ENCODE measurements at regions not wholly inside any gene's neighbourhood (a gene's known extent, or its start where the extent isn't known, plus 50 kb on each side); places are given as distances from the start of the nearest gene placed in this dataset.

DNA sequence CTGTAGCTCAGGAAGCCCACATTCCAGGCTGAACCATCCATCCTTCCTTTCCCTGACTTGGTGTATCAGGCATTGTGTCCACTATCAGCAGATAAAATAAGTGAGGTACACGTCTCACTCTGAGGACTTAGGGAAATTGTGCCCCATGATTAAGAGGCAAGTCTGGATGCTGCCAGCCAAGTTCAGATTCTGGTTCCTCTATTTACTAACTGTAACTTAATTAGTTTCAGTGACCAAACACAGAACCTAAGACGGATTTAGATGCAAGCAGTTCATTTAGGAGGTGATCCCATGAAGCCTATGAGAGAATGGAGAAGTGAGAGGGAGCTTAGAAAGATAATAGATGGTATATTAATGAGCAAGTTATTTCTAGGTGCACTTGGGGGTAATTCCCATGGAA is 56.6 kb upstream of the PACRGL start:
- Histone ChIP-seq H3K27me3 (ENCODE audit: insufficient read depth, low read length, poor library complexity) (no peaks in the 10 kb centered on the region), H3K9me3 (ENCODE audit: insufficient read depth, low read length, severe bottlenecking) (no peaks in the 10 kb centered on the region), H3K79me2 (ENCODE audit: insufficient read depth, low read length) (no peaks in the 10 kb centered on the region), H3K4me2 (ENCODE audit: insufficient read depth, low read length) (no peak overlapping the region), H3K36me3 (ENCODE audit: insufficient read depth, low read length) (no peaks in the 10 kb centered on the region), H3K27ac (ENCODE audit: low read length) (no peak overlapping the region), H3K4me1 (ENCODE audit: insufficient read depth, low read length) (no peaks in the 10 kb centered on the region), H3K9ac (ENCODE audit: low read depth, low read length) (no peak overlapping the region), H4K20me1 (ENCODE audit: insufficient read depth, low read length) (no peaks in the 10 kb centered on the region), H2AFZ (ENCODE audit: low read depth, low read length) (no peak overlapping the region), H3K4me3 (ENCODE audit: low read depth in 1 of 2, low read length in 2 of 2) (no peak overlapping the region)
- ATAC-seq (ENCODE audit: insufficient read depth, low read depth) (no peak), DNase-seq (no peak)
- TF ChIP-seq EZH2 (IDR thresholded peaks at IDR 0.05; ENCODE audit: borderline replicate concordance, low read depth, low read length, severe bottlenecking), result no peak
- TF ChIP-seq, protein P1, sequence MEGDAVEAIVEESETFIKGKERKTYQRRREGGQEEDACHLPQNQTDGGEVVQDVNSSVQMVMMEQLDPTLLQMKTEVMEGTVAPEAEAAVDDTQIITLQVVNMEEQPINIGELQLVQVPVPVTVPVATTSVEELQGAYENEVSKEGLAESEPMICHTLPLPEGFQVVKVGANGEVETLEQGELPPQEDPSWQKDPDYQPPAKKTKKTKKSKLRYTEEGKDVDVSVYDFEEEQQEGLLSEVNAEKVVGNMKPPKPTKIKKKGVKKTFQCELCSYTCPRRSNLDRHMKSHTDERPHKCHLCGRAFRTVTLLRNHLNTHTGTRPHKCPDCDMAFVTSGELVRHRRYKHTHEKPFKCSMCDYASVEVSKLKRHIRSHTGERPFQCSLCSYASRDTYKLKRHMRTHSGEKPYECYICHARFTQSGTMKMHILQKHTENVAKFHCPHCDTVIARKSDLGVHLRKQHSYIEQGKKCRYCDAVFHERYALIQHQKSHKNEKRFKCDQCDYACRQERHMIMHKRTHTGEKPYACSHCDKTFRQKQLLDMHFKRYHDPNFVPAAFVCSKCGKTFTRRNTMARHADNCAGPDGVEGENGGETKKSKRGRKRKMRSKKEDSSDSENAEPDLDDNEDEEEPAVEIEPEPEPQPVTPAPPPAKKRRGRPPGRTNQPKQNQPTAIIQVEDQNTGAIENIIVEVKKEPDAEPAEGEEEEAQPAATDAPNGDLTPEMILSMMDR (IDR thresholded peaks at IDR 0.05; ENCODE audit: borderline replicate concordance, extremely low read depth, low read length, poor library complexity, severe bottlenecking), result no peak

DNA sequence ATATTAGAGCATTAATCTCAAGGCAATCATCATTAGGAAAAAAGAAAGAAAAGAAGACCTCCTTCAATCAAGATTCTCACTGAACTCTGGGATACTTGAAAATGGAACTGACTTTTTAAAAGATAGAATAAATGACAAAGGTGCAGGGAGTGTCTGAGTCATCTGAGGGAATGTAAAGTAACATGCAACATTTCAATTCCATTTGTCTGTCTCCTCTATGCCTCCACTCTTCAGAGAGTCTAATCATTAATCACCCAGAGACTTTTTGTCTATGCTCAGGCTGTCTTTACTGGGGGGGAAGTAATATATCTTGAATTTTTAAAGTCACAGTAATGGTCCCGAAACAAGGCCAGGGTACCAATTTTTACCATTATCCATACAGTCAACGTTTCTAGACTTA is 55.0 kb upstream of the PACRGL start:
- no peaks in the 10 kb centered on the region for H3K27me3 ChIP-seq (ENCODE audit: insufficient read depth, low read length, poor library complexity)
- no peak overlapping the region for H3K4me2 ChIP-seq (ENCODE audit: insufficient read depth, low read length)
- no peaks in the 10 kb centered on the region for H3K4me1 ChIP-seq (ENCODE audit: insufficient read depth, low read length)
- H3K9me3 ChIP-seq (ENCODE audit: insufficient read depth, low read length, severe bottlenecking), result no peaks in the 10 kb centered on the region
- H3K36me3 ChIP-seq (ENCODE audit: insufficient read depth, low read length), result no peaks in the 10 kb centered on the region
- H3K79me2 ChIP-seq (ENCODE audit: insufficient read depth, low read length), result no peaks in the 10 kb centered on the region
- no peak overlapping the region for H3K9ac ChIP-seq (ENCODE audit: low read depth, low read length)
- no peak overlapping the region for H3K27ac ChIP-seq (ENCODE audit: low read length)
- no peak overlapping the region for H3K4me3 ChIP-seq (ENCODE audit: low read depth in 1 of 2, low read length in 2 of 2)
- DNase-seq (no peak), ATAC-seq (ENCODE audit: insufficient read depth, low read depth) (no peak)
- no peak overlapping the region for H2AFZ ChIP-seq (ENCODE audit: low read depth, low read length)
- no peak for TF ChIP-seq EZH2 (IDR thresholded peaks at IDR 0.05; ENCODE audit: borderline replicate concordance, low read depth, low read length, severe bottlenecking)
- TF ChIP-seq, protein P1 (IDR thresholded peaks at IDR 0.05; ENCODE audit: borderline replicate concordance, extremely low read depth, low read length, poor library complexity, severe bottlenecking), result no peak
- no peaks in the 10 kb centered on the region for H4K20me1 ChIP-seq (ENCODE audit: insufficient read depth, low read length)

DNA sequence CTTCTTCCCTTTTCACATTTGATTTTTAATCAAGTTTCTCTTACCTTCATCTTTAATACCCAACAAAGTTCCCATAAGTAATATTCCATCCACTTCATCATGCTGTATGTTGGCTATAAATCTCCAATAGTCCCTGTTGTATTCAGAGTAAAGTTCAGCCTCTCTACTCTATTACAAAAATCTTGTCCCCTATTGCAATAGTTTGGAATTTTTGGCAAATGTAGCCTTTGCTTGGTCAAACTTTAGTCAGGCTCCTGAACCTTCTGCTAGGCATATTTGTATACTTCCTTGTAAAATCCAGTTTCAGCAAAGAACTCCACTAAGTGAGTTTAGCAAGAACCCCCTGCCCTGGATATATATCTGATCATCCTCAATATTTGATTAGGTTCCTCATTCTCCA is 54.0 kb upstream of the PACRGL start:
- Histone ChIP-seq H4K20me1 (ENCODE audit: insufficient read depth, low read length) (no peaks in the 10 kb centered on the region), H3K4me2 (ENCODE audit: insufficient read depth, low read length) (no peak overlapping the region), H3K9ac (ENCODE audit: low read depth, low read length) (no peak overlapping the region), H3K27me3 (ENCODE audit: insufficient read depth, low read length, poor library complexity) (no peaks in the 10 kb centered on the region), H2AFZ (ENCODE audit: low read depth, low read length) (no peak overlapping the region), H3K4me3 (ENCODE audit: low read depth in 1 of 2, low read length in 2 of 2) (no peak overlapping the region), H3K79me2 (ENCODE audit: insufficient read depth, low read length) (no peaks in the 10 kb centered on the region), H3K9me3 (ENCODE audit: insufficient read depth, low read length, severe bottlenecking) (no peaks in the 10 kb centered on the region), H3K36me3 (ENCODE audit: insufficient read depth, low read length) (no peaks in the 10 kb centered on the region), H3K27ac (ENCODE audit: low read length) (no peak overlapping the region), H3K4me1 (ENCODE audit: insufficient read depth, low read length) (no peaks in the 10 kb centered on the region)
- DNase-seq (no peak), ATAC-seq (ENCODE audit: insufficient read depth, low read depth) (no peak)
- TF ChIP-seq, protein P1 (IDR thresholded peaks at IDR 0.05; ENCODE audit: borderline replicate concordance, extremely low read depth, low read length, poor library complexity, severe bottlenecking), result no peak

Data from DND-41 (cell line).